Upper lobe of left lung (tissue), 4 donors: ENCODE measurements at regions not wholly inside any gene's neighbourhood (a gene's known extent, or its start where the extent isn't known, plus 50 kb on each side); places are given as distances from the start of the nearest gene placed in this dataset.

Experiments
- POLR2AphosphoS5 ChIP-seq, 2 donors: sonication (generic); formaldehyde crosslinking; IDR thresholded peaks; one replicate each; pipeline ENCODE4 v1.5.1; 2017; ENCODE audit warnings: antibody characterized with exemption in 2 of 2
- TF ChIP-seq, protein P1 (sequence below), 6 experiments: fragments of 450-650 bp in 4 of 6; fragments of 200-600 bp in 2 of 6; sonication (generic) in 2 of 6; IDR thresholded peaks; one replicate each; pipeline ENCODE4 v1.5.1; 2016 to 2019; ENCODE audit warnings: antibody characterized with exemption in 6 of 6

DNA sequence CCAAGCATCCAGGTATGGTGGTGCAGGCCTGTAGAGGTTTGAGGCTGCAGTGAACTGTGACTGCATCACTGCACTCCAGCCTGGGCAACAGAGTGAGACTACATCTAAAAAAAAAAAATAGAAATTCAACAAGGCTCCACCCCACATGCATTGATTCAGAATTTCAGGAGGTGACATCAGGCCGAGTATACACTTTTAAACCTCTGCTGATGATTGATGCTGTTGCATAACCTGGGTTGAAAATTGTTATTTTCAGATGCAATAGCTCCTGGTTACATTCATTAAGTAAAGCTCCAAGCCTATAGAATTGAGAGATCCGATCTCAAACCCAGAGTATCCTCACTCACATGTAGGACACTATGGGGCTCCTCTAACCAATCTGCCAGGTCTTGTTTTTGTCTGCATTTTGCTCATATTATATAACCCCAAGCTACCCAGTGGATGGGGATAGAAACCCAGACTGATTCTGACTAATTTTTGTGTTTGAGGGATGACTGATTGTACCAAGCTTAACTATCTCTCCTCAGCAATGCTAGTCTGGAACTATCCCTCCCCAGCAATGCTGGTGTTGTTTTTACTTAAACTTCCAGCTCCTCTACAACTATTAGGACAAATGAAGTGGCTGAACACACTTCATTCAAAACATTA lies 123.5 kb upstream of the PREP start:
- TF ChIP-seq, protein P1, sequence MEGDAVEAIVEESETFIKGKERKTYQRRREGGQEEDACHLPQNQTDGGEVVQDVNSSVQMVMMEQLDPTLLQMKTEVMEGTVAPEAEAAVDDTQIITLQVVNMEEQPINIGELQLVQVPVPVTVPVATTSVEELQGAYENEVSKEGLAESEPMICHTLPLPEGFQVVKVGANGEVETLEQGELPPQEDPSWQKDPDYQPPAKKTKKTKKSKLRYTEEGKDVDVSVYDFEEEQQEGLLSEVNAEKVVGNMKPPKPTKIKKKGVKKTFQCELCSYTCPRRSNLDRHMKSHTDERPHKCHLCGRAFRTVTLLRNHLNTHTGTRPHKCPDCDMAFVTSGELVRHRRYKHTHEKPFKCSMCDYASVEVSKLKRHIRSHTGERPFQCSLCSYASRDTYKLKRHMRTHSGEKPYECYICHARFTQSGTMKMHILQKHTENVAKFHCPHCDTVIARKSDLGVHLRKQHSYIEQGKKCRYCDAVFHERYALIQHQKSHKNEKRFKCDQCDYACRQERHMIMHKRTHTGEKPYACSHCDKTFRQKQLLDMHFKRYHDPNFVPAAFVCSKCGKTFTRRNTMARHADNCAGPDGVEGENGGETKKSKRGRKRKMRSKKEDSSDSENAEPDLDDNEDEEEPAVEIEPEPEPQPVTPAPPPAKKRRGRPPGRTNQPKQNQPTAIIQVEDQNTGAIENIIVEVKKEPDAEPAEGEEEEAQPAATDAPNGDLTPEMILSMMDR (IDR thresholded peaks at IDR 0.05) = no peak
- TF ChIP-seq POLR2AphosphoS5 (IDR thresholded peaks at IDR 0.05) = no peak
